Fibroblast of skin of abdomen (primary cell): ENCODE measurements at regions not wholly inside any gene's neighbourhood (a gene's known extent, or its start where the extent isn't known, plus 50 kb on each side); places are given as distances from the start of the nearest gene placed in this dataset.
A peak's percentile ranks its signal among the peaks of the same experiment; 100 is the strongest.

Source experiments
- DNase-seq: peaks from one replicate; pipeline ENCODE4 v3.0.0-alpha.2; 2013

DNA sequence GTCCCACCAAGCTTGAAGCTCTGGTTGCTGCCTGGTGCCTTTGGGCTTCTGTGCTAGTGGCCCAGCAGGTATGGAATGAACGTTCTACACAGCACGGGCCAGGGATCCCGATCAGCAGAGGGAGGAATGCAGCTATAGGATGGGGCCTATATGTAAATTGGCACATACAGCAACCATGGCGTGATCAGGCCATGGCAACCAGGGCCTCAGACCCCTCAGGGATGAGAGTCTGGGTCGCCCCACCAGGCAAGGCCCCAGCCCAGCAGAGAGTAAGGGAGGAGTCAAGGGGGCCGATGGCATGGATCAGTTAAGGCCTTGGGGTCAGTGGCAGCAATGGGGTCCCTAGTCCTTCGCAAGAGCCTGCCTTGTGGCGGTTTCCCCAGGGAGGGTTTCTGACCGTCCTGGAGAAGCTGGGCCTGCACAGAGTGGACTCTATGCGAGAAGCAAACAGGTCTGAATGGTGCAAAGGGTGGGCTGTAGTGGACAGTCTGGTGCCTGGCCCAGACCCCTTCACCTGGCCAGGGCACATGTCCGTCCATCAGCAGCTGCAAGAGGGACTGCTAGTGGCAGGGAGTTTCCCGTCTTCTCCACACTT lies 98.2 kb upstream of the SLC22A11 start:
- DNase-seq = no peak

DNA sequence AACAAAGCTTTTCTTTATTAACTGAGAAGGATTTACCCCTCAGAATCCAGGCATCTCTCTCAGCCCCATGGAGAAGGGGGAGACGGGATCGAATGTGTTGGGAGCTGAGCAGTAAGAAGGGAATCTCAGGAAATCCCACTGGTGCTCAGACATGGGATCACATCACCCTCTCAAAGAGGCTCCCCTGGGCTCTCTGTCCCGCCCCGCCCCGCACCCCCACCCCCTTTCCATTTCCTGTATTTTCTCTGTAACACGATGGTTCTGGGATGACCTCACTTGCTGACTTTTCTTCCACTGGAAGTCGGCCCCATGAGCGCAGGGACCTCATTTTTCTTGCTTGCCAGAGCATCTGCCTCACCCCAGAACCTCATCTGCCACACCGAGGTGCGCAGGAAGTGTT lies 96.7 kb upstream of the SLC22A11 start:
- DNase-seq = peak; percentile 44

DNA sequence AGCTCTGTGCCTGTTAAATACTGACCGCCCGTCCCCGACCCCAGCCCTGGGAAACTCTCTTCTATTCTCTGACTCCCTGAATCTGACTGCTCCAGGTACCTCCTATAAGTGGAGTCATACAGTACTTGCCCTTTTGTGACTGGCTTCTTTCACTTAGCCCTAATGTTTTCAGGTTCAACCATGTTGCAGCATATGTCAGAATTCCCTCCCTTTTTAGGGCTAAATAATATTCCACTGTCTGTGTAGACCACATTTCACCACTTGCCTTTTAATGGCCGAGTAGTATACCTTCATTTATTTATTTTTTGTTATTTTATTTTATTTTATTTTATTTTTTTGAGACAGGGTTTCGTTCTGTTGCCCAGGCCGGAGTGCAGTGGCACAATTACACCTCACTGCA lies 96.1 kb upstream of the SLC22A11 start:
- no peak for DNase-seq

DNA sequence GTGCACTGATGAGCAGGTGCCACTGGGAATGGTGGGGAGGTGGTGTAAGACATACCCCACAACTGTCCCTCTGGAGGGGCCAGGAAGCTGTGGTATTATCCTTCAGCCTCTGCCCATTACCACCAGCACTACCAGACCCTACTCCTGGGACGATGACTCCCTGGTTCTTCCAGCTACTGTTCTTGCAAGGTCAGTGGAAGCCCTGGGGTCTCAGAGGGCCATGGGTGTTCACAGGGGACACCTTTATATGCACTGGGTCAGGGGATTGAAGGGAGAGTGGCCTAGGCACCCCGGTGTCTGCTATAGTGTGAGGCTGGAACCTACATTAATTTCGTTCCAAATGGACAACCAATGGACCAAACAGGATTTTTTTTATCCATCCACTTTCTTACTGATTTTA lies 94.7 kb upstream of the SLC22A11 start:
- DNase-seq = no peak

DNA sequence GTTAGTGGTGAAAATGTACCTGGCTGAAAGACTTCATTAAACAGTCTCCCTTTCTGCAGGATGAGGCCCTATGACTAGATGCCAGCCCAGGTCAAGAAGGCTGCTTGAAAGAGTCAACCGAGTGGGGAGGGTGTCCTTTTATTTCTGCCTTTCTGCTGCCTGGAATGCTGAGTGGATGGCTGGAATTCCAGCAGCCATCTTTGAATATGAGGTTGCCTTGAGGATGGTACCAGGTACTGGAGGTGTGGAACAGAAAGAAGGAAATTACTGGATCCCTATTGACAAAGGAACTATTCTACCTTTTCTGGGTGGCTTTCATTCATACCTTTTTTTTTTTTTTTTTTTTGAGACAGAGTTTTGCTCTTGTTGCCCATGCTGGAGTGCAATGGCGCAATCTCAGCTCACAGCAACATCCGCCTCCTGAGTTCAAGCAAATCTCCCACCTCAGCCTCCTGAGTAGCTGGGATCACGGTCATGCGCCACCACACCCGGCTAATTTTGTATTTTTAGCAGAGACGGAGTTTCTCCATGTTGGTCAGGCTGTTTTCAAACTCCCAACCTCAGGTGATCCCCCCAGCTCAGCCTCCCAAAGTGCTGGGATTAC lies 89.5 kb upstream of the SLC22A11 start:
- no peak for DNase-seq

DNA sequence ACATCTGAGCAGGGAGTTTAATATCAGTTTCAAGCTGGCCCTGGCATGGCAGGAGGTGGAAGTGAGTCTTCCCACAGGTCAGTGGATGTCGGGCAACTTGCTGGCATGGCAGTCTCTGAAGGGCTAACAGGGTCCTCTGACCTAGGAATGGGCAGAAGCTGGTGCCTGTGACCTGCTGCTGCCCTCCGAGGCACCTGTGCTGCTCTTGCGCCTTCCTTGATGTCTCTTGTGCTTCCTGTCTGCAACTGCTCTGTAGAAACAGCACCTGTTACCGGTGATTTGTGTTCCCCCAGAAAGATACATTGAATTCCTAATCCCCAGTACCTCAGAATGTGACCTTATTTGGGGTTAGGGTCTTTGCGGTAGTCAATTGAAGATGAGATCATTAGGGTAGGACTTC lies 86.5 kb upstream of the SLC22A11 start:
- DNase-seq = no peak

DNA sequence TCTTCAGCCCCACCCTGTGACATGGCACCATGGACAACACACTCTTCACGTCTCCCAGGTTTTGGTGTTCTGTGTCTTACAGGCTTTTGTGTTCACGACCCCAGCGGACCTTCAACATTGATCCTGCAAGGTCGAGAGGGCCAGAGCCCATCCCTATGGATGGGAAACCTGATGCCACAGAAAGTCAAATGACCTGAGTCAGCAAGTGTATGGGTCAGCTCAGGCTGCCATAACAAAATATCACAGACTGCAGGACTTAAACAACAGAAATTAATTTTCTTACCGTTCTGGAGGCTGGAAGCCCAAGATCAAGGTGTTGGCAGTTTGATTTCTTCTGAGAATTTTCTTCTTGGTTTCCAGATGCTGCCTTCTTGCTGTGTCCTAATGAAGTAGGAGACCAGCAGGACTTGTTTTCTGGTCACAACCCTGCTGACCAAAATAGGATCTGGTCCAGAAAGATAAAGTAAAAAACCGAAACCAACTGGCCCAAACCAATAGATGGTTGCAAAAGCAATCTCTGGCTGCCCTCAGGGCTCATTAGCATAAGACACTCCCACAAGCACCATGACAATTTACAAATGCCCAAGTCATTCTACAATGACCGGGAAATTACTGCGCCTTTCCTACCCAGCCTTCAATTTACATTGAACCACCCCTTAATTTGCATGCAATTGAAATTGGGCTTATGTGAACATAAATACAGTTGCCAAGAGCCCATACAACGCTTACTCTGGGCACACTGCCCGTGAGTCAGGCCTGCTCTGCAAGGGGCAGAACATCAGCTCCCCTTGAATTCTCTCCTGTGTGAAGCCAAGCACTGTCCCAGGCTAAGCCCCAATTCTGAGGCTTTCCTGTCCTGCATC lies 82.9 kb upstream of the SLC22A11 start:
- no peak for DNase-seq

DNA sequence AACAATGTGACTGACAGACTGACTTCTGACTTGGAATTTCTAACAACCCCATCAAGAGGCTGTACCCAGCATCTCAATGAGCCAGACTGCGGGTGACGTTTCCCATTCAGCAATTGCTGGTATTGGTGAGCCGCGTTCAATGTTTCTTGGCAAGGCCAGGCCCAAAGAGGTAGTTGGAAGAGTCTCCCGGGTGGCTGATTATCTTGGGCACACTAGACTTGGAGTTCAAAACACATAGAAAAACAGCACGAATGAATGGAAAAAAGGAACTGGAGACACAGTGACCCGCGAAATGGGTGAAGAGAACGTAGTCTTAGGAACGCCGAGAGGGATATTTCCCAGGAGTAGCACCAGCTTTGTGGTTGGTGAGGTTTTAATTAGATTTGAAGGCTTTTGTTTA lies 81.1 kb upstream of the SLC22A11 start:
- no peak for DNase-seq

DNA sequence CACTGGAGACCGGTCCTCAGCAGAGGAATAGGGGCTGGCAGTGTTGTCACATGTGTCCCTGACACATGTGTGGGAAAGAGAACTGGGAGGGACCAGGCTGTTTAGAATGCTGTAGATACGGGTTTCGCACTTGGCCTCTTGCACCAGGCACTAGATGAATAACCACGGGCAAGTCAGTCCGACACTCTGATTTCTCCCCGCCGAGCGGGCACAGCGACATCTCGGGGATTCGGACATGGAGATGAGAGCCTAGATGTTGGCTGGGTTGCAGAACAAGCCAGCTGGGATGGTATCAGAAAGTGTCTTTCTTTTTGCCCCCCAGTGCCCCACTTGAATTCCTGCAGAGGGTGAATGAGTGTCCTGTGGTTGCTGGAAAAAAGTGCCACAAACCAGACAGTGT lies 80.6 kb upstream of the SLC22A11 start:
- DNase-seq = no peak

DNA sequence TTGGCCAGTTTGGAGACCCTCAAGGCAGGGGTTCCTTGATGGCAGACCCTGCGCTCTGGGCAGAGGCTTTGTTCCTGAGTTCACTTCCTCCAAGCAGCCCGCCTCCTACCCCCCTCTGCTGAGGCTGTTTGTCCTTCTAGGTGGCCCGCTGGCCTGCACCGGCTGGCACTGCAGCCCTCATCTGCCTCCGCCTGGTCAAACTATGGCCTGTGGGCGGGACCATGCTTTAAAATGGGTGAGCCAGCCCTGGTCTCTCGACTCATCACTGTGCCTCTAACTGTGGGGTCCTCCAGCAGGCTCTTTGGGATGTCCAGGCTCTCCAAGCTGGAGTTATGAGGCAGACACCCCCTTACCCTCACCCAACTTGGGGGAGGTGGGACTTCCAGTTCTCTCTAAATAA lies 78.9 kb upstream of the SLC22A11 start:
- DNase-seq = no peak

DNA sequence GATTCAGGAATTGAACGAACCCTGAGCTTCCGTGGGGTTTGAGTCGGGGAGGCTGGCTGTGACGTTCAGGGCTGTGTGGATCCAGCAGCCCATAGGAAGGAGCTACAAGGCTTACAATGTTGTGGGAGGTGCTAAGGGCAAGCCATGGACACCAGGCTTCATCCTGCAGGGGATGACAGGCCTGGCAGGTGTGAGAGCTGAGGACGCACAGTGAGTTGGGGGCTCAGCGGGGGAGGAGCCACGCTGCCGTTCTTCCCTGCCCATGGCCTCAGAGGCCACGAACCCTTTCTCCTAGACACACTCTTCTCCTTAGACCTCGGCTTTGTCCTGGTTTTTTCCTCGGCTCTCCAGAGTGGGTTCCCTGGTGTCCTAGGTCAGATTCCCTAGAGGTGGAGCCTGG lies 78.1 kb upstream of the SLC22A11 start:
- DNase-seq = no peak

DNA sequence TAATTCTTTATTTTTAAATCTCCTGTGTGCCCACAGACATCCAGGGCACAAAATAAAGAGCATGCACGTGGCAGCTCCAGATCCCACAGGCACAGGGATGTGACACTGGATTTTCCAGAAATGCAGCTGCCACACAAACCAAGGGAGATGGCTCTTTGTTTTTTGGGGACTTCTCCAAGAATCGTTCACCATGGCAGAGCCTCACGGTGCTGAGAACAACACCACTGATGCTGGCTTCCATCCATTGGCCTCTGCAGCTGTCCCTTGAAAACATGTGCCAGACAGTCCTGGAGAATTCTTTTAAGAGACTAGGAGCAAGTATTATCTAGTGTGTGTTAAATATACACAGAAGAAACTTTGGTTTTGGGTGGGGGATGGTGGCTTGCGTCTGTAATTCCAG lies 73.2 kb upstream of the SLC22A11 start:
- DNase-seq = no peak

DNA sequence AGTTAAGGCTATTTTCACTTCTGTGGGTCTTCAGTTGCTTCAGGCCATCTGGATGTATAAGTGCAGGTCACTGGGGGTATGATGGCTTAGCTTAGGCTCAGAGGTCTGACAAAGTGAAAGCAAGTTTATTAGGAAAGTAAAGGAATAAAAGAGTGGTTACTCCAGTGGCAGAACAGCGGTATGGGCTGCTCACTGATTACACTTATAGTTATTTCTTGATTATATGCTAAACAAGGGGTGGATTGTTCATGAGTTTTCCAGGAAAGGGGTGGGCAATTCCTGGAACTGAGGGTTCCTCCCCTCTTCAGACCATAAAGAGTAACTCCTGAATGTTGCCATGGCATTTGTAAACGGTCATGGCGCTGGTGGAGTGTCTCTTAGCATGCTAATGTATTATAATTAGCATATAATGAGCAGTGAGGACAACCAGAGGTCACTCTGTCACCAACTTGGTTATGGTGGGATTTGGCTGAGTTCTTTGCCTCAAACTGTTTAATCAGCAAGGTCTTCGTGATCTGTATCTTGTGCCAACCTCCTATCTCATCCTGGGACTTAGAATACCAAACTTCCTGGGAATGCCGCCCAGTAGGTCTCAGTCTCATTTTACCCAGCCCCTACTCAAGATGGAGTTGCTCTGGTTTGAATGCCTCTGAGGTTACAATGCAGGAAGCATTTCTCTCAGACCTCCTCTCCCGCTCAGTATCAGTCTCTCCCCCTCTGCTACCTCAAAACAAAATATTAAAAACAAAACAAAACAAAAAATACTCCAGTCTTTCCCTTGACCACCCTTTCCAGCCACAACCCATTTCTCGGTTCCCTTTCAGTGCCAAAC lies 71.3 kb upstream of the SLC22A11 start:
- no peak for DNase-seq

DNA sequence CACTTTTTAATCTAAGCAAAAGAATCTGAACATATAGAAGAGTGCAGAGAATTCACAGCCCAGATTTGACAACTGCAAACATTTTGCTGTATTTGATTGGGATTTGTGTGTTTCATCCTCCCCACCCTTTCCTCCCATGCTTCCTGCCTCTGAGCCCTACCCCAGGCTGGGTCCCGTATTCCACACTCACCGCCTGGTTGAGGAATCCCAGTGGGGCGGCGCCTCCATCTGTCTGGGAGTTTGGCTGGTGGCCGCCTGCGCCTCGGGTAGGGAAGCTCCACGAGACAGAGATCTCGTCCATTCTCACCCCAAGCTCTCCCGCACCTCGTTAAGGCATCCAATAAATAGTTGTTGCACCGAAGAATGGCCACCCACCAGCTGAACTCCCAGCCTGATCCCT lies 70.7 kb upstream of the SLC22A11 start:
- DNase-seq = no peak

DNA sequence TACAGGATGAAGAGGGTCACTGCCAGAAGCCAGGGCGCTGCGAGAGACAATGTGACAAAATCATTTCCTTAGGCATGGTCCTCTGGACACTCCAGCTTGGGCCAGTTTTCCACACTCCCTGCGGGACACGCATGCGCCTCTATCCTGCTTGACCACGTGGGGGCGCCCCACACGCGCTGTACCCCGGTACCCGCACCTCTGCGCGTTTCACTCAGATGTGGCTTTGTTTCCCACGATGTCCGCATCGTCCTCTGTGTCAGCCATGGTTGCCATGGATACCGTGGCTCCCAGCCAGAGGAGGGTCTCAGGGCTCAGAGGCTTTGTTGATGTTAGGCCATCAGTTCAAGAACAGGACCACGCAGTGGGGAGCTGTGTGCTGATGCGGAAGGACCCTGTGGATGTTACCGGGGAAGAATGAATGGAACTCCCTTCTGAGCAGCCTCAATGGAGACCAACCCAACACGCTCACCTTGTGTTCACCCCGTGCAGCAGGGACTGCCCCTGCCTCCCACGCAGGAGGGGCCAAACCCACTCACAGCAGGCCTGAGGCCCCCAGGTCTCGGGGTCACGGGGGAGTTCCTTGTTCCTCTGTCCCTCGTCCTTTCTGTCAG lies 65.8 kb upstream of the SLC22A11 start:
- peak; percentile 23 for DNase-seq

DNA sequence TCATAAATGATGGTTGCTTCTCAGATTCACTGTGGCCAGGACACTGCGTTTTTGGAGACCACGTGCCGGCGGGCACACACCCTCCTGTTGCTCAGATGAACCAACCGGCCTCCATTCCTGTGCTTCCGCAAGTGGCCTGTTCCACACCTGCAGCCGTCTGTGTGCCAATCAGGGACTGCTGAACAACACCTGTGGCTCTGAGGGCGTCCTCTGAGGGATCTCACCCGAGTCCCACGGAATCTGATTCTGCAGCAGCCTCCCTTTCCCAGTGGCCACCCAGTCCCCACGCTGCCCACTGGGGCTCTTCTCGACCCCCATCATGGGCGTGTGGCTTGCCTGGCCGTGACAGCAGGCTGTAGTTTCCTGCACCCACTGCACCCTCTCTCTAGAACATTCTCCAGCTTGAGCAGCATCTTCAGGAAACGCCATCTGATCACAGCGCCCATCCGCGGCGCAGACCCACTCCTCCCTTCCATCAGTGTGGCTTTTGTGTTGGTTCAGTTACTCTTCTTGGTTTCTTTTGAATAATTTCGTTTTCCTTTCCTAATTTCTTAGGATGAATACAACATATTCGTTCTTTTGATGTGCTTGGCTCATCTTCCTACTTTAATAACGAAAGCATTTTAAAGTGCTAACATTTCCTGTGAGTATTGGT lies 65.1 kb upstream of the SLC22A11 start:
- DNase-seq = no peak

DNA sequence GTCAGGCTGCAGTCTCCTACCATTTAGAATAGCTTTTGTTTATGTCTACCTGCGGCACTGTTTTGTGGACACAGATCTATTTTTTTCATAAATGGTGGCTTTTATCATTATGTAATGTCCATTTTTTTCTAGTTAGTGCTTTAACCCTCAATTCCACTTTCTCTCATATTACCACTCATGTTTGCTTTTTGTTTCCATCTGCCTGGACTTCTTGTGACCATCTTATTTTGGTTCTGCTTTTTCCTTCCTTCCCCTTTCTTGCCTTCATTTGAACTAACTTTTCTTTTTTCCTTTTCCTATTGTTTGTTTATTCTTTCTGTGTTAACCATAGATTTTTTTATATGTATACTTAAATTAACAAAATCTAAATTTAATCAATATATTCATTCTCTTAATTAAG lies 63.2 kb upstream of the SLC22A11 start:
- no peak for DNase-seq

DNA sequence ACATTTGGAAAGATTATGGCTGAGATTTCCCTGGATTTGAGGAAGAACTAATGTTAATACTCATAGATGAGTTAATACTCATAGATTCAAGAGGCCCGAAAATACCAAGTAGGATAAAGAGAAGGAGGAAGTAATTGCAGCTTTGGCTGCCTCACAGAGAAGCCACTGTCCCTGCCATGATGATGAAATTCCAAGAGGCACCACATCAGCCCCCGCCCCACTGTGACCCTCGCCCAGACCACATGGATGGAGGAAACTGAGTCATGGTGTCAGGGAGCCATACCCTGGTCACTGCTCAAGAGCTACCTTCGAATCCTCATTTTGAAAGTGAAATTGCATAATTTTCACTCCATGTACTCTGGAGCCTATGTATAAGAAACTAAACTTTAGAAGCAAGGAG lies 57.6 kb upstream of the SLC22A11 start:
- no peak for DNase-seq

DNA sequence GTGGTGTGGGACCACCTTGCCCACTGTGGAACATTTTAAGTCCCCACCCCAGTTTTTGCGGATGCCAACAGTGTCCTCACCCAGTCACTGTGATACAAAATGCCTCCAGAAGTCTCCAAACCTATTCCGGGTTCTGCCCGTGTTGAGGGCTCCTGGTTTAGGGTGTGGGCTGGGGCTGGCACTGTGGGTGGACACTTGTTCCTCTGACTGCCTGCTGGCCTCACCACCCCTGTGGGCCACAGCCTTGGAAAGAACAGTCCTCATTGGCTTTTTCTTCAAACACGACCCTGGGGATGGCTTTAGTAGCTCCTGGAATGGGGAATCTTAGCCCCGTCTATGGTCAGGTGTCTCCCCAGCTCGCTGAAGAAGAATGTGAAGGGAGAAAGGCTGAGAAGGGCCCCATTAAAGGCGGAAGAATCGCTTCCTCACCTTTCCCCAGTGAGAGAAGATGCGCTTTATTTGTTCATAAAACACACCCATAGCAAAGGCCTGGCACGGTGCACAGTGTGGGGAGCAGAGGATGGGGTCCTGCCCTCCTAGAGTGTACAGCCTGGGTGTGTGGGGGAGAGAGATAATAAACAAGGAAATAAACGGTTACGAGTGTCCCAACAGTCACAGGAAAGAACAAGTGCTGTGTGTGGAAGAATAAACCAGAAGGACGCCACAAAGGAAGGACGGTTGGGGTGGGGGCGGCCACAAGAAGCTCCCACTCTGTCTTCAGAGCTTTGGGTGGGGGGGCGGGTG lies 56.3 kb upstream of the SLC22A11 start:
- DNase-seq = no peak

DNA sequence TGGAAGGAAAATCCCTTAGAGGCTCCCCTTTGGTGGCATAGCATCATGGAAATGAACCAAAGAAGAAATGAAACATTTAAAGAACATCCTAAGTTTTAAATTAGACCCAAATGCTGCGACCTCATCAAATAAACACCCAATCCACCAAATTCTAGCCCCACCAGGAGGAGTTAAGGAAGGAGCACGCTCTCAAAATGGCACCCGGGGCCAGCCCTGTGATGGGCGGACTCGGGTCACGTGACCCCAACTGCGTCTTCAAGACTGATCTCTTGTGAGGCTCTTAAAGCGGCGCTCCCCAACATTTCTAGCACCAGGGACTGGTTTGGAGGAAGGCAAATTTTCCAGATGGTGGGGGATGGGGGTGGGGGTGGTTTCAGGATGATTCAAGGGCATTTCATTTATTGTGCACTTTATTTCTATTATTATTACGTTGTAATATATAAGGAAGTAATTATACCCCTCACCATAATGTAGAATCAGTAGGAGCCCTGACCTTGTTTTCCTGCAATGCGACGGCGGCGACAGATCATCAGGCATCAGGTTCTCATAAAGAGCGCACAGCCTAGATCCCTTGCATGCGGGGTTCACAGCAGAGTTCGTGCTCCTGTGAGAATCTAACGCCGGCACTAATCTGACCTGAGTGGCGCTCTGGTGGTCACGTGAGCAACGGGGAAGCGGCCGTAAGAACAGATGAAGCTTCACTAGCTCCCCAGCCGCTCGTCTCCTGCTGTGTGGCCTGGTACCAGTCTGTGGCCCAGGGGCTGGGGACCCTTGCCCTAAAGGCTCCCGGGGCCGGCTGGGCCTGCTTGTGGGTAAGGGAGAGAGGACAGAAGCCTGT lies 55.3 kb upstream of the SLC22A11 start:
- no peak for DNase-seq
